ENCODE measurements at regions not wholly inside any gene's neighbourhood (a gene's known extent, or its start where the extent isn't known, plus 50 kb on each side); places are given as distances from the start of the nearest gene placed in this dataset.
"Not testable (repeated sequence)": the region's sequence is repeated elsewhere in the genome, so short reads cannot be mapped to it uniquely, and the experiment has no call there.

DNA sequence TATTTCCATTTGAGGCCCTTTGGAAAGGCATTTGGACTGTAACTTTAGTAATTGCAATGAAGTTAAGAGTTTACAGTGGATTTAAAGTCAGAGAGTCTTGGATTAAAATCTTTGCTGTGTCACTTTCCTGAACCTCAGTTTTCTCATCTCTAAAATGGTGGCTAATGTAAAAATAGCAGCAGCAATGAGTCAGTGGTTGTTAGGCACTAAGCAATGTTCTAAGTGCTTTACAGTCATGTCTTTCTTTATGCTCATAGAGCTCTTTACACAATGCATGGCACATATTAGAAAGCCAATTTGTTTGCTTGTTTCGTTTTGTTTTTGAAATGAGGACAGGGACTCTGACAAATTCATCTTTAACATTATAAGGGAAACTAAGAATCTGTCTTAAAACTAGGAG is 222.7 kb upstream of the DNAJC19 start:
- no peak overlapping the region for H3K27ac Mint-ChIP-seq
- H3K27me3 Mint-ChIP-seq: peaks cover 6% of the 10 kb centered on the region
- no peaks in the 10 kb centered on the region for H3K4me1 Mint-ChIP-seq (ENCODE audit: low read depth)
- no peak for DNase-seq
- no peaks in the 10 kb centered on the region for H3K9me3 Mint-ChIP-seq
- ChIA-PET POLR2A (no interaction called here), CTCF (no interaction called here)
- TF ChIP-seq, protein P1, sequence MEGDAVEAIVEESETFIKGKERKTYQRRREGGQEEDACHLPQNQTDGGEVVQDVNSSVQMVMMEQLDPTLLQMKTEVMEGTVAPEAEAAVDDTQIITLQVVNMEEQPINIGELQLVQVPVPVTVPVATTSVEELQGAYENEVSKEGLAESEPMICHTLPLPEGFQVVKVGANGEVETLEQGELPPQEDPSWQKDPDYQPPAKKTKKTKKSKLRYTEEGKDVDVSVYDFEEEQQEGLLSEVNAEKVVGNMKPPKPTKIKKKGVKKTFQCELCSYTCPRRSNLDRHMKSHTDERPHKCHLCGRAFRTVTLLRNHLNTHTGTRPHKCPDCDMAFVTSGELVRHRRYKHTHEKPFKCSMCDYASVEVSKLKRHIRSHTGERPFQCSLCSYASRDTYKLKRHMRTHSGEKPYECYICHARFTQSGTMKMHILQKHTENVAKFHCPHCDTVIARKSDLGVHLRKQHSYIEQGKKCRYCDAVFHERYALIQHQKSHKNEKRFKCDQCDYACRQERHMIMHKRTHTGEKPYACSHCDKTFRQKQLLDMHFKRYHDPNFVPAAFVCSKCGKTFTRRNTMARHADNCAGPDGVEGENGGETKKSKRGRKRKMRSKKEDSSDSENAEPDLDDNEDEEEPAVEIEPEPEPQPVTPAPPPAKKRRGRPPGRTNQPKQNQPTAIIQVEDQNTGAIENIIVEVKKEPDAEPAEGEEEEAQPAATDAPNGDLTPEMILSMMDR (IDR thresholded peaks at IDR 0.05): no peak
- no peak overlapping the region for H3K4me3 Mint-ChIP-seq
- intact Hi-C loops (cut with micrococcal nuclease): loop anchor here (5.0 kb wide), 1 partner anchor 490 kb away; no protein-coding TSS in a partner anchor
- H3K36me3 Mint-ChIP-seq (ENCODE audit: low read depth): no peaks in the 10 kb centered on the region
- no peak for ATAC-seq

DNA sequence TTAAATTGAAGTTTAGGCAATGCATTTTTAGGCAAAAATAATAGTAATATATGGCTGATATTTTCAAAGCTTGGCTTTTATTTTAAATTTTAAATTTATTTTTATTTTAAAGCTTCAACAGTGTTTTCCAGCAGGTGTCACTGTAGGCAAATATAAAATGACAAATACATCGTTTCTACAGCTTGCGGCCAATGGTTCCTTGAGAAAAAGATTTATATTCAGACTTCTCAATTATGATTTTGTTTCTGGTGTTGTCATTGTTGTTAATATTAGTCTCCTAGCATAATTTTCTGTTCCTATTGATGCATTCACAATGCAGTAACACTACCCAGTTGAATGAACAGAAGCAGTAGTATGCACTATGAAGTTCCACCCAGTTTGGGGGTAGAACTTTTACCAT is 220.7 kb upstream of the DNAJC19 start:
- peaks cover 6% of the 10 kb centered on the region for H3K27me3 Mint-ChIP-seq
- ChIA-PET CTCF (interaction anchor here (0.7 to 1.4 kb wide), 5 partner anchors 18 to 489 kb away, joined by 3 read pairs; no protein-coding TSS in a partner anchor), POLR2A (no interaction called here)
- no peaks in the 10 kb centered on the region for H3K4me1 Mint-ChIP-seq (ENCODE audit: low read depth)
- H3K36me3 Mint-ChIP-seq (ENCODE audit: low read depth): no peaks in the 10 kb centered on the region
- ATAC-seq (no peak), DNase-seq (no peak)
- intact Hi-C loops (cut with micrococcal nuclease): loop anchor here (5.0 kb wide), 1 partner anchor 492 kb away; no protein-coding TSS in a partner anchor
- H3K4me3 Mint-ChIP-seq: no peak overlapping the region
- TF ChIP-seq, protein P1 (IDR thresholded peaks at IDR 0.05): peak; percentile 31
- H3K9me3 Mint-ChIP-seq: no peaks in the 10 kb centered on the region
- H3K27ac Mint-ChIP-seq: no peak overlapping the region

DNA sequence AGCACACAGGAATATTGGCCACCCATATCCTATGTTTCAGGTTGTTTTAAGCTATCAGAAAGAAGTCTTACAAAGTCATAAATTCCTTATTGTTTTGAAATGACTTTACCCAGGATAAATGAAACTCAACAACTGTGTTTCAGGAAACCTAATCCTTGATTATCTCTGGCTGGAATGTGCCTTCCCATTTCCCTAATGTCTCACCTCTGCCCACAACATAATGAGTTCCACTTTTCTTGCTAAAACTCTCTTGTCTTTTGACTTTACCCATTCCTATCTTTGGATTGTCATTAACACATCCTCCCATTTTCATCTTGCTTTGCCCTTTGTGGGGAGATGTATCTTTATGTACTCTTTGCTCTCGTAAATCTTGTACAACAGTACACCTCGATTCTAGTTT is 200.0 kb upstream of the DNAJC19 start:
- TF ChIP-seq, protein P1 (IDR thresholded peaks at IDR 0.05): no peak
- H3K4me3 Mint-ChIP-seq: no peak overlapping the region
- ChIA-PET POLR2A (no interaction called here), CTCF (no interaction called here)
- H3K27me3 Mint-ChIP-seq: peaks cover 3% of the 10 kb centered on the region
- DNase-seq (no peak), ATAC-seq (no peak)
- no peaks in the 10 kb centered on the region for H3K36me3 Mint-ChIP-seq (ENCODE audit: low read depth)
- H3K27ac Mint-ChIP-seq: no peak overlapping the region
- no peaks in the 10 kb centered on the region for H3K4me1 Mint-ChIP-seq (ENCODE audit: low read depth)
- intact Hi-C loops (cut with micrococcal nuclease): no loop called here
- peaks cover 4% of the 10 kb centered on the region for H3K9me3 Mint-ChIP-seq

DNA sequence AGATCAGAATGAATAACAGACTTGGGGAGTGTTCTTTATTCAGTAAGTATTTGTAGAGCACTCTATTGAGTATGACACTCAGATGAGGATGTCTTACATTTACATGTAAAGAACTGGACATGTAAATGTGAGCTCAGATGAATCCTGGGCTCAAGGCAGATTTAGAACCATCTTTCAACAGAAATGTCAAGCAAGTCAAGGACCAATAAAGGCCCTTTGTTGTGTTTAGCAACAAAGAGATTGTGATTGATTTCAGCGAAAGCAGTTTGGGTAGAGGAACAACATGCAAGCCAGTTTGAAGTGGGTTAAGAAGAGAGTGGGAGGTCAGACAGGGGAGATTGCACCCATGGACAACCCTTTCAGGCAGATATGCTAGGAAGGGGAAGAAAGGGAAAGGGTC is 194.2 kb upstream of the DNAJC19 start:
- Mint-ChIP-seq H3K9me3 (no peaks in the 10 kb centered on the region), H3K36me3 (ENCODE audit: low read depth) (no peaks in the 10 kb centered on the region), H3K4me3 (no peak overlapping the region), H3K27ac (no peak overlapping the region), H3K4me1 (ENCODE audit: low read depth) (no peaks in the 10 kb centered on the region), H3K27me3 (peaks cover 2% of the 10 kb centered on the region)
- intact Hi-C loops (cut with micrococcal nuclease): no loop called here
- no peak for ATAC-seq
- ChIA-PET POLR2A (no interaction called here), CTCF (no interaction called here)
- TF ChIP-seq, protein P1 (IDR thresholded peaks at IDR 0.05): no peak
- no peak for DNase-seq

DNA sequence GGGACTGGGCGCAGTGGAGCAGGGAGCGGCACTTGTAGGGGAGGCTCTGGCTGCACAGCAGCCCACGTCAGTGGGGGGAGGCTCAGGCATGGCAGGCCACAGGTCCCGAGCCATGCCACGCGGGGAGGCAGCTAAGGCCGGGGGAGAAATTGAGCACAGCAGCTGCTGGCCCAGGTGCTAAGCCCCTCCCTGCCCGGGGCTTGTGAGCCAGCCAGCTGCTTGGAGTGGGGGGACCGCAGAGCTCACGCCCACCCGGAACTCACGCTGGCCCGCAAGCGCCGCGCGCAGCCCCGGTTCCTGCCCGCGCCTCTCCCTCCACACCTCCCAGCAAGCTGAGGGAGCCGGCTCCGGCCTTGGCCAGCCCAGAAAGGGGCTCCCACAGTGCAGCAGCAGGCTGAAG is 193.5 kb upstream of the DNAJC19 start:
- DNase-seq; H3K9me3 Mint-ChIP-seq; H3K27me3 Mint-ChIP-seq; intact Hi-C loops (cut with micrococcal nuclease); H3K4me1 Mint-ChIP-seq (ENCODE audit: low read depth); H3K27ac Mint-ChIP-seq; POLR2A ChIA-PET; H3K36me3 Mint-ChIP-seq (ENCODE audit: low read depth); CTCF ChIA-PET; ATAC-seq; H3K4me3 Mint-ChIP-seq: not testable (repeated sequence)

DNA sequence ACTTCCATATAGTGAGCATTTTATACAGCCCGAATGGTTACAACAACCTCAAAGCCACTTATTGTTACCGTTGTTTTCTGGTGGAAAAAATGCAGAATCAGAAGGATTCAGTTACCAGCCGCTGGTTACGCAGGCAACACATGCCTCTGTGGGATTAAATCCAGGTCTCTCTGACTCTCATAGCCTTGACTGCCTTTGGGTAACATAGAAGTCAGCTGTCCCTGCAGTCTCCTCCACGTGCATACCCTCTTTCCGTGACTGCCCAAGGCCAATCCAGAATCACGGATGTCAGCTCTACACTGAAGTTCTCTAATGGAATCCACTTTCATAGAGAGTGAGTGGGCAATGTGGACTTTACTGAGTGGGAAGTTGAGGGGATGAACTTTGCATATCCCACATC is 189.5 kb upstream of the DNAJC19 start:
- intact Hi-C loops (cut with micrococcal nuclease): no loop called here
- peaks cover 2% of the 10 kb centered on the region for H3K27me3 Mint-ChIP-seq
- no peaks in the 10 kb centered on the region for H3K9me3 Mint-ChIP-seq
- TF ChIP-seq, protein P1 (IDR thresholded peaks at IDR 0.05): no peak
- no peak overlapping the region for H3K4me3 Mint-ChIP-seq
- ChIA-PET POLR2A (no interaction called here), CTCF (interaction anchor here (0.7 kb wide), 1 partner anchor 31 kb away, joined by 3 read pairs; no protein-coding TSS in a partner anchor)
- DNase-seq (no peak), ATAC-seq (no peak)
- H3K4me1 Mint-ChIP-seq (ENCODE audit: low read depth): no peaks in the 10 kb centered on the region
- H3K36me3 Mint-ChIP-seq (ENCODE audit: low read depth): no peaks in the 10 kb centered on the region
- no peak overlapping the region for H3K27ac Mint-ChIP-seq

Data from activated CD8-positive, alpha-beta T cell treated with anti-CD3 and anti-CD28 coated beads for 36 hours (primary cell).